GM12878 (cell line): ENCODE measurements at regions not wholly inside any gene's neighbourhood (a gene's known extent, or its start where the extent isn't known, plus 50 kb on each side); places are given as distances from the start of the nearest gene placed in this dataset.

Source experiments
- ATAC-seq: fragments of 200-7000 bp; cut with Tn5 transposase; 3 replicates; pipeline ENCODE4 v1.9.1; 2020; ENCODE audit warnings: mild to moderate bottlenecking, moderate library complexity
- BruUV-seq: library from RNA; stranded (reverse); fragments of 400-500 nt; replicated peaks from 2 replicates; lab custom pipeline; 2021; lab: Mats Ljungman, UMichigan
- CTCF ChIA-PET: fragments of 300-600 bp; sonication (Branson Sonifier 250); formaldehyde crosslinking; extraction: SDS; loops from one replicate; lab custom pipeline; 2021; ENCODE audit warnings: inconsistent platforms; lab: Yijun Ruan, JAX
- POLR2A ChIA-PET: fragments of 350-600 bp; formaldehyde crosslinking; extraction: SDS; loops from one replicate; lab custom pipeline; 2021; ENCODE audit warnings: inconsistent platforms; lab: Charles Lee
- RAD21 ChIA-PET: fragments of 300-600 bp; sonication (Branson Sonifier 250); formaldehyde crosslinking; loops from one replicate; lab custom pipeline; 2023; ENCODE audit warnings: antibody characterized with exemption; ENCODE audit not compliant: unreplicated experiment; lab: Charles Lee
- SMC1A ChIA-PET: fragments of 300-600 bp; sonication (Branson Sonifier 250); formaldehyde crosslinking; loops from one replicate; lab custom pipeline; 2023; ENCODE audit not compliant: unreplicated experiment, uncharacterized antibody; lab: Charles Lee
- DNase-seq: peaks from one replicate; pipeline ENCODE4 v3.0.0-alpha.2; 2011; ENCODE audit warnings: low read depth, low spot score
- FAIRE-seq: peaks from 3 replicates; lab custom pipeline; 2011; peaks lifted over from hg19 to GRCh38; lab: Jason Lieb, UNC
- H2AFZ ChIP-seq: 2 replicates; pipeline ENCODE4 v1.6.0; 2011; ENCODE audit warnings: low read depth, low read length, control low read depth; ENCODE audit not compliant: control insufficient read depth
- H3K27ac ChIP-seq: 2 replicates; pipeline ENCODE4 v1.5.1; 2011; ENCODE audit warnings: control low read depth; ENCODE audit not compliant: control insufficient read depth, insufficient read depth
- H3K27me3 ChIP-seq, 2 experiments: replicated peaks in 1 of 2; 2 replicates each; pipeline versions ENCODE4 v1.6.0 to v1.6.1; 2011; ENCODE audit warnings: low read length in 1 of 2; ENCODE audit not compliant: control insufficient read depth in 2 of 2, insufficient read depth in 2 of 2
- H3K36me3 ChIP-seq, 2 experiments: 2 replicates each; pipeline ENCODE4 v1.5.1; 2011; ENCODE audit warnings: low read length in 1 of 2; ENCODE audit not compliant: control insufficient read depth in 2 of 2, insufficient read depth in 2 of 2
- H3K4me1 ChIP-seq: 2 replicates; pipeline ENCODE4 v1.6.1; 2011; ENCODE audit warnings: mild to moderate bottlenecking, low read length, moderate library complexity, mixed read lengths; ENCODE audit not compliant: control insufficient read depth, insufficient read depth
- H3K4me2 ChIP-seq: 2 replicates; pipeline ENCODE4 v1.6.0; 2011; ENCODE audit warnings: control low read depth; ENCODE audit not compliant: control insufficient read depth, insufficient read depth
- H3K4me3 ChIP-seq: fragments of 200-600 bp; sonication (generic); 2 replicates; pipeline ENCODE4 v1.5.1; 2016
- H3K79me2 ChIP-seq: 2 replicates; pipeline ENCODE4 v1.6.0; 2011; ENCODE audit warnings: low read length; ENCODE audit not compliant: control insufficient read depth, insufficient read depth
- H3K9ac ChIP-seq: 2 replicates; pipeline ENCODE4 v1.8.0; 2011; ENCODE audit warnings: low read length, control low read depth, mixed read lengths; ENCODE audit not compliant: control insufficient read depth, insufficient read depth
- H3K9me3 ChIP-seq: replicated peaks from 3 replicates; pipeline ENCODE4 v1.5.1; 2011; ENCODE audit warnings: mild to moderate bottlenecking, low read length; ENCODE audit not compliant: control insufficient read depth, insufficient read depth
- H4K20me1 ChIP-seq: 2 replicates; pipeline ENCODE4 v1.6.0; 2011; ENCODE audit not compliant: control insufficient read depth, insufficient read depth
- MEF2B ChIP-seq: fragments of 450-650 bp; IDR thresholded peaks from 2 replicates; pipeline ENCODE4 v1.6.1; 2018; ENCODE audit warnings: mild to moderate bottlenecking, moderate library complexity; ENCODE audit not compliant: partially characterized antibody, poor library complexity, severe bottlenecking
- NFIC ChIP-seq: IDR thresholded peaks from 2 replicates; pipeline ENCODE4 v1.6.1; 2012; ENCODE audit warnings: low read depth, mild to moderate bottlenecking, inconsistent platforms, low read length, moderate library complexity
- NR2C1 ChIP-seq: fragments of 450-650 bp; IDR thresholded peaks from 2 replicates; pipeline ENCODE4 v1.6.1; 2017; ENCODE audit warnings: antibody characterized with exemption, mild to moderate bottlenecking, moderate library complexity
- PAX8 ChIP-seq: fragments of 450-650 bp; IDR thresholded peaks from 2 replicates; pipeline ENCODE4 v1.6.1; 2017; ENCODE audit warnings: mild to moderate bottlenecking, moderate library complexity
- SUPT20H ChIP-seq: IDR thresholded peaks from 2 replicates; pipeline ENCODE4 v1.6.1; 2011; ENCODE audit warnings: low read depth, mild to moderate bottlenecking, low read length, moderate library complexity, borderline replicate concordance; ENCODE audit not compliant: control insufficient read depth
- WGBS: methylation state at CpG from one replicate; pipeline ENCODE4 v1.1.6; 2016; ENCODE audit warnings: low lambda C conversion rate; ENCODE audit not compliant: insufficient replicate concordance, insufficient coverage; ENCODE audit errors: missing lambda C conversion rate; 5-methylcytosine and 5-hydroxymethylcytosine counted together
- in situ Hi-C: fragments of 300-500 bp; cut with MboI; formaldehyde crosslinking; loops from 9 replicates; pipeline ENCODE4 v1.14.3; 2018; ENCODE audit warnings: mixed read lengths
- intact Hi-C: fragments of 100-400 bp; cut with micrococcal nuclease; formaldehyde crosslinking; loops from one replicate; pipeline ENCODE4 v1.14.2; 2022; ENCODE audit not compliant: unreplicated experiment
- TF ChIP-seq, protein P1 (sequence below): IDR thresholded peaks from 2 replicates; pipeline ENCODE4 v1.6.1; 2011; ENCODE audit warnings: low read depth, mild to moderate bottlenecking, low read length, moderate library complexity, borderline replicate concordance; ENCODE audit errors: extremely low read depth
- TF ChIP-seq, protein P2 (sequence below): fragments of 450-650 bp; conservative IDR thresholded peaks from 2 replicates; pipeline ENCODE4 v1.6.1; 2017; ENCODE audit warnings: mild to moderate bottlenecking, moderate library complexity
- TF ChIP-seq, protein P3 (sequence below): fragments of 450-650 bp; IDR thresholded peaks from 2 replicates; pipeline ENCODE4 v1.6.1; 2017; ENCODE audit warnings: mild to moderate bottlenecking
- TF ChIP-seq, protein P4 (sequence below): fragments of 150-350 bp; IDR thresholded peaks from 2 replicates; pipeline ENCODE4 v1.6.1; 2014; ENCODE audit warnings: mild to moderate bottlenecking, low read depth, low read length
- TF ChIP-seq, protein P5 (sequence below): IDR thresholded peaks from 2 replicates; pipeline ENCODE4 v1.6.1; 2011; ENCODE audit warnings: low read depth, low read length, improper control_type of control experiment, borderline replicate concordance
- TF ChIP-seq, protein P6 (sequence below): fragments of 450-650 bp; IDR thresholded peaks from 2 replicates; pipeline ENCODE4 v1.6.1; 2018; ENCODE audit warnings: mild to moderate bottlenecking, low read depth, moderate library complexity; ENCODE audit not compliant: partially characterized antibody

DNA sequence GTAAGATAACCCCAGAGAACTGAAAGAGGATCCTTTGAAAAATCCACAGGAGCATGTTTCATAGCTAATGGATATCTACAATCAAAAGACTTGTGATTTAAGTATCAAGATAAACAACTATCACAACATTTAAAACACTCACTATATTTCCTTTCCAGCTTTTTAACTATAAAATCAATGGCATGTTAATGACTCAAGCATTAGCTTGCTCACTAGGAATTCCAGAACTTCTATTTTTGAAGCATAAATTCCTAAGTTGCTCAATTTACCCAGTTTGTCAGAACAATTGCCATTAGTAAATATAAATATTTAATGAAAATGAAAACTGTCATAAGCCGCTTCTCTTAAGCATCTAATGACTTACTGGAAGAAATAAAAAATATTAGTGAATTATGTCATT lies 355.3 kb downstream of the PRELID2 start:
- ChIA-PET RAD21 (no interaction called here), POLR2A (no interaction called here), SMC1A (interaction anchor here (0.7 kb wide), 1 partner anchor 1090 kb away, joined by 3 read pairs; no protein-coding TSS in a partner anchor), CTCF (no interaction called here)
- no peak overlapping the region for H2AFZ ChIP-seq
- no TSS peak for BruUV-seq
- 39% methylated on average over 1 of the region's 1 CpG for WGBS
- ATAC-seq (no peak), DNase-seq (no peak), FAIRE-seq (no peak)
- H3K9me3 ChIP-seq = no peaks in the 10 kb centered on the region
- H3K27ac ChIP-seq = no peak overlapping the region
- no peak overlapping the region for H3K4me3 ChIP-seq
- no peak overlapping the region for H3K4me2 ChIP-seq
- H3K9ac ChIP-seq = no peak overlapping the region
- no peaks in the 10 kb centered on the region for H4K20me1 ChIP-seq
- no peaks in the 10 kb centered on the region for H3K27me3 ChIP-seq
- no peaks in the 10 kb centered on the region for H3K36me3 ChIP-seq
- H3K4me1 ChIP-seq = no peaks in the 10 kb centered on the region
- intact Hi-C loops = no loop called here
- in situ Hi-C loops = no loop called here
- no peaks in the 10 kb centered on the region for H3K79me2 ChIP-seq
- TF ChIP-seq SUPT20H = no peak
- no peak for TF ChIP-seq NFIC
- TF ChIP-seq, protein P1, sequence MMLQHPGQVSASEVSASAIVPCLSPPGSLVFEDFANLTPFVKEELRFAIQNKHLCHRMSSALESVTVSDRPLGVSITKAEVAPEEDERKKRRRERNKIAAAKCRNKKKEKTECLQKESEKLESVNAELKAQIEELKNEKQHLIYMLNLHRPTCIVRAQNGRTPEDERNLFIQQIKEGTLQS = no peak
- no peak for TF ChIP-seq PAX8
- TF ChIP-seq, protein P2, sequence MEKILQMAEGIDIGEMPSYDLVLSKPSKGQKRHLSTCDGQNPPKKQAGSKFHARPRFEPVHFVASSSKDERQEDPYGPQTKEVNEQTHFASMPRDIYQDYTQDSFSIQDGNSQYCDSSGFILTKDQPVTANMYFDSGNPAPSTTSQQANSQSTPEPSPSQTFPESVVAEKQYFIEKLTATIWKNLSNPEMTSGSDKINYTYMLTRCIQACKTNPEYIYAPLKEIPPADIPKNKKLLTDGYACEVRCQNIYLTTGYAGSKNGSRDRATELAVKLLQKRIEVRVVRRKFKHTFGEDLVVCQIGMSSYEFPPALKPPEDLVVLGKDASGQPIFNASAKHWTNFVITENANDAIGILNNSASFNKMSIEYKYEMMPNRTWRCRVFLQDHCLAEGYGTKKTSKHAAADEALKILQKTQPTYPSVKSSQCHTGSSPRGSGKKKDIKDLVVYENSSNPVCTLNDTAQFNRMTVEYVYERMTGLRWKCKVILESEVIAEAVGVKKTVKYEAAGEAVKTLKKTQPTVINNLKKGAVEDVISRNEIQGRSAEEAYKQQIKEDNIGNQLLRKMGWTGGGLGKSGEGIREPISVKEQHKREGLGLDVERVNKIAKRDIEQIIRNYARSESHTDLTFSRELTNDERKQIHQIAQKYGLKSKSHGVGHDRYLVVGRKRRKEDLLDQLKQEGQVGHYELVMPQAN = no peak
- TF ChIP-seq MEF2B = no peak
- TF ChIP-seq, protein P3, sequence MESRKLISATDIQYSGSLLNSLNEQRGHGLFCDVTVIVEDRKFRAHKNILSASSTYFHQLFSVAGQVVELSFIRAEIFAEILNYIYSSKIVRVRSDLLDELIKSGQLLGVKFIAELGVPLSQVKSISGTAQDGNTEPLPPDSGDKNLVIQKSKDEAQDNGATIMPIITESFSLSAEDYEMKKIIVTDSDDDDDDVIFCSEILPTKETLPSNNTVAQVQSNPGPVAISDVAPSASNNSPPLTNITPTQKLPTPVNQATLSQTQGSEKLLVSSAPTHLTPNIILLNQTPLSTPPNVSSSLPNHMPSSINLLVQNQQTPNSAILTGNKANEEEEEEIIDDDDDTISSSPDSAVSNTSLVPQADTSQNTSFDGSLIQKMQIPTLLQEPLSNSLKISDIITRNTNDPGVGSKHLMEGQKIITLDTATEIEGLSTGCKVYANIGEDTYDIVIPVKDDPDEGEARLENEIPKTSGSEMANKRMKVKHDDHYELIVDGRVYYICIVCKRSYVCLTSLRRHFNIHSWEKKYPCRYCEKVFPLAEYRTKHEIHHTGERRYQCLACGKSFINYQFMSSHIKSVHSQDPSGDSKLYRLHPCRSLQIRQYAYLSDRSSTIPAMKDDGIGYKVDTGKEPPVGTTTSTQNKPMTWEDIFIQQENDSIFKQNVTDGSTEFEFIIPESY = no peak
- TF ChIP-seq, protein P4, sequence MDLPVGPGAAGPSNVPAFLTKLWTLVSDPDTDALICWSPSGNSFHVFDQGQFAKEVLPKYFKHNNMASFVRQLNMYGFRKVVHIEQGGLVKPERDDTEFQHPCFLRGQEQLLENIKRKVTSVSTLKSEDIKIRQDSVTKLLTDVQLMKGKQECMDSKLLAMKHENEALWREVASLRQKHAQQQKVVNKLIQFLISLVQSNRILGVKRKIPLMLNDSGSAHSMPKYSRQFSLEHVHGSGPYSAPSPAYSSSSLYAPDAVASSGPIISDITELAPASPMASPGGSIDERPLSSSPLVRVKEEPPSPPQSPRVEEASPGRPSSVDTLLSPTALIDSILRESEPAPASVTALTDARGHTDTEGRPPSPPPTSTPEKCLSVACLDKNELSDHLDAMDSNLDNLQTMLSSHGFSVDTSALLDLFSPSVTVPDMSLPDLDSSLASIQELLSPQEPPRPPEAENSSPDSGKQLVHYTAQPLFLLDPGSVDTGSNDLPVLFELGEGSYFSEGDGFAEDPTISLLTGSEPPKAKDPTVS = no peak
- TF ChIP-seq NR2C1 = no peak
- TF ChIP-seq, protein P5, sequence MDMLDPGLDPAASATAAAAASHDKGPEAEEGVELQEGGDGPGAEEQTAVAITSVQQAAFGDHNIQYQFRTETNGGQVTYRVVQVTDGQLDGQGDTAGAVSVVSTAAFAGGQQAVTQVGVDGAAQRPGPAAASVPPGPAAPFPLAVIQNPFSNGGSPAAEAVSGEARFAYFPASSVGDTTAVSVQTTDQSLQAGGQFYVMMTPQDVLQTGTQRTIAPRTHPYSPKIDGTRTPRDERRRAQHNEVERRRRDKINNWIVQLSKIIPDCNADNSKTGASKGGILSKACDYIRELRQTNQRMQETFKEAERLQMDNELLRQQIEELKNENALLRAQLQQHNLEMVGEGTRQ = no peak
- TF ChIP-seq, protein P6, sequence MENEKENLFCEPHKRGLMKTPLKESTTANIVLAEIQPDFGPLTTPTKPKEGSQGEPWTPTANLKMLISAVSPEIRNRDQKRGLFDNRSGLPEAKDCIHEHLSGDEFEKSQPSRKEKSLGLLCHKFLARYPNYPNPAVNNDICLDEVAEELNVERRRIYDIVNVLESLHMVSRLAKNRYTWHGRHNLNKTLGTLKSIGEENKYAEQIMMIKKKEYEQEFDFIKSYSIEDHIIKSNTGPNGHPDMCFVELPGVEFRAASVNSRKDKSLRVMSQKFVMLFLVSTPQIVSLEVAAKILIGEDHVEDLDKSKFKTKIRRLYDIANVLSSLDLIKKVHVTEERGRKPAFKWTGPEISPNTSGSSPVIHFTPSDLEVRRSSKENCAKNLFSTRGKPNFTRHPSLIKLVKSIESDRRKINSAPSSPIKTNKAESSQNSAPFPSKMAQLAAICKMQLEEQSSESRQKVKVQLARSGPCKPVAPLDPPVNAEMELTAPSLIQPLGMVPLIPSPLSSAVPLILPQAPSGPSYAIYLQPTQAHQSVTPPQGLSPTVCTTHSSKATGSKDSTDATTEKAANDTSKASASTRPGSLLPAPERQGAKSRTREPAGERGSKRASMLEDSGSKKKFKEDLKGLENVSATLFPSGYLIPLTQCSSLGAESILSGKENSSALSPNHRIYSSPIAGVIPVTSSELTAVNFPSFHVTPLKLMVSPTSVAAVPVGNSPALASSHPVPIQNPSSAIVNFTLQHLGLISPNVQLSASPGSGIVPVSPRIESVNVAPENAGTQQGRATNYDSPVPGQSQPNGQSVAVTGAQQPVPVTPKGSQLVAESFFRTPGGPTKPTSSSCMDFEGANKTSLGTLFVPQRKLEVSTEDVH = no peak
